GM23338 (cell line): ENCODE measurements at regions not wholly inside any gene's neighbourhood (a gene's known extent, or its start where the extent isn't known, plus 50 kb on each side); places are given as distances from the start of the nearest gene placed in this dataset.

Experiments used
- ATAC-seq: fragments of 200-7000 bp; cut with Tn5 transposase; 3 replicates; pipeline ENCODE4 v1.9.1; 2020
- DNase-seq: peaks from one replicate; pipeline ENCODE4 v3.0.0-alpha.2; 2015; ENCODE audit warnings: low spot score
- H2AFZ ChIP-seq: fragments of 200-600 bp; sonication (generic); 2 replicates; pipeline ENCODE4 v1.8.0; 2016; ENCODE audit warnings: antibody characterized with exemption, mild to moderate bottlenecking, moderate library complexity
- H3F3A ChIP-seq: fragments of 200-600 bp; sonication (generic); replicated peaks from 2 replicates; pipeline ENCODE4 v1.8.0; 2017; ENCODE audit warnings: antibody characterized with exemption, mixed run types, low read depth
- H3K27ac ChIP-seq: fragments of 200-600 bp; sonication (generic); 2 replicates; pipeline ENCODE4 v1.6.1; 2016; ENCODE audit warnings: low read depth
- H3K27me3 ChIP-seq: fragments of 200-600 bp; sonication (generic); 2 replicates; pipeline ENCODE4 v1.8.0; 2016; ENCODE audit warnings: mild to moderate bottlenecking, mixed run types, moderate library complexity; ENCODE audit not compliant: insufficient read depth
- H3K36me3 ChIP-seq: fragments of 200-600 bp; sonication (generic); 2 replicates; pipeline ENCODE4 v1.8.0; 2016; ENCODE audit warnings: mild to moderate bottlenecking; ENCODE audit not compliant: insufficient read depth
- H3K4me1 ChIP-seq: fragments of 200-600 bp; sonication (generic); 2 replicates; pipeline ENCODE4 v1.8.0; 2016; ENCODE audit warnings: mild to moderate bottlenecking, moderate library complexity; ENCODE audit not compliant: insufficient read depth
- H3K4me2 ChIP-seq: fragments of 200-600 bp; sonication (generic); 2 replicates; pipeline ENCODE4 v1.7.1; 2017; ENCODE audit warnings: mixed run types
- H3K4me3 ChIP-seq: fragments of 200-600 bp; sonication (generic); 2 replicates; pipeline ENCODE4 v1.6.1; 2016; ENCODE audit warnings: mixed run types
- H3K79me2 ChIP-seq: fragments of 200-600 bp; sonication (generic); replicated peaks from 2 replicates; pipeline ENCODE4 v1.8.0; 2017; ENCODE audit warnings: mild to moderate bottlenecking; ENCODE audit not compliant: insufficient read depth
- H3K9me2 ChIP-seq: fragments of 200-600 bp; sonication (generic); 2 replicates; pipeline ENCODE4 v1.8.0; 2017; ENCODE audit not compliant: insufficient read depth
- H4K20me1 ChIP-seq: fragments of 200-600 bp; sonication (generic); replicated peaks from 2 replicates; pipeline ENCODE4 v1.8.0; 2017; ENCODE audit warnings: mild to moderate bottlenecking; ENCODE audit not compliant: insufficient read depth
- H3K27ac Mint-ChIP-seq: 2 replicates; pipeline ENCODE4 v1.8.0; 2020; ENCODE audit warnings: inconsistent platforms, mild to moderate bottlenecking, moderate library complexity, mixed read lengths
- H3K27me3 Mint-ChIP-seq: 3 replicates; pipeline ENCODE4 v1.8.0; 2022; ENCODE audit warnings: low read depth, mild to moderate bottlenecking, moderate library complexity, mixed read lengths, inconsistent platforms; ENCODE audit not compliant: insufficient read depth, poor library complexity
- H3K36me3 Mint-ChIP-seq: 3 replicates; pipeline ENCODE4 v1.8.0; 2021; ENCODE audit warnings: low read depth, mild to moderate bottlenecking, inconsistent platforms, moderate library complexity, mixed read lengths
- H3K4me1 Mint-ChIP-seq: 3 replicates; pipeline ENCODE4 v1.8.0; 2020; ENCODE audit warnings: mild to moderate bottlenecking, inconsistent platforms, mixed read lengths
- H3K4me3 Mint-ChIP-seq: 3 replicates; pipeline ENCODE4 v1.8.0; 2021; ENCODE audit warnings: moderate library complexity, mild to moderate bottlenecking, inconsistent platforms, mixed read lengths
- H3K9me3 Mint-ChIP-seq: 3 replicates; pipeline ENCODE4 v1.8.0; 2020; ENCODE audit warnings: moderate library complexity, mild to moderate bottlenecking, inconsistent platforms, mixed read lengths
- CREB1 ChIP-seq: fragments of 250-450 bp; sonication (Bioruptor Pico); IDR thresholded peaks from 2 replicates; pipeline ENCODE4 v1.5.0; 2020; ENCODE audit warnings: low read depth, mild to moderate bottlenecking, moderate library complexity
- CTCF ChIP-seq, 2 experiments: fragments of 200-600 bp in 1 of 2; sonication (generic) in 1 of 2; conservative IDR thresholded peaks; 2 replicates each; pipeline versions ENCODE4 v1.5.1 to v1.6.1; 2016 to 2017; ENCODE audit warnings: antibody characterized with exemption in 2 of 2, low read depth in 2 of 2, mild to moderate bottlenecking in 2 of 2, moderate library complexity in 1 of 2
- EZH2 ChIP-seq: fragments of 200-600 bp; sonication (generic); IDR thresholded peaks from one replicate; pipeline ENCODE4 v1.8.0; 2017; ENCODE audit warnings: antibody characterized with exemption, mild to moderate bottlenecking, low read depth; ENCODE audit not compliant: unreplicated experiment
- EZH2phosphoT487 ChIP-seq: fragments of 200-600 bp; sonication (generic); IDR thresholded peaks from one replicate; pipeline ENCODE4 v1.8.1; 2018; ENCODE audit warnings: antibody characterized with exemption; ENCODE audit not compliant: unreplicated experiment
- POLR2AphosphoS5 ChIP-seq: IDR thresholded peaks from 2 replicates; pipeline ENCODE4 v1.6.1; 2016; ENCODE audit warnings: antibody characterized with exemption, low read depth
- REST ChIP-seq: IDR thresholded peaks from one replicate; pipeline ENCODE4 v1.6.1; 2018; ENCODE audit warnings: antibody characterized with exemption; ENCODE audit not compliant: unreplicated experiment
- ZNF114 ChIP-seq: fragments of 250-450 bp; sonication (Bioruptor Pico); IDR thresholded peaks from 2 replicates; pipeline ENCODE4 v1.5.0; 2020; ENCODE audit warnings: mild to moderate bottlenecking, moderate library complexity
- TF ChIP-seq, protein P1 (sequence below): IDR thresholded peaks from 2 replicates; pipeline ENCODE4 v1.6.1; 2016; ENCODE audit warnings: antibody characterized with exemption

DNA sequence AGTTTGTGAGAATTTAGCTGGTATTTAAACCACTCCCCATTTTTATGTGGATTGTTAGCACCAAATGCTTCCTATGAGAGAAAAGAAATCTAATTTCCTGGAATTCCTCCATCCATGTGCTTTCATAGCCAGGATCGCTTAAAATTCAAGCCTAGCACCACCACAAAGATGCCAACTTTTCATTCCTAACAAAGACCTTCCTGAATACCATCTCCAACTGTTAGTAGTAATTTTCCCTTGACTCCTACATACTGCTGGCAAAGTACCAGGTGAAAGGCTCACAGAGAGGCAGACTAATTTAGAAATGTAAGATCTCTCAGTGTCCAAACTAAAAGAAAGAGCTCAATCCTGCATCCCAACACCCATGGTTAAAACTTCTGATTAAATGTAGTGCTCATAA lies 386.3 kb downstream of the KCTD12 start:
- no peaks in the 10 kb centered on the region for H3K36me3 ChIP-seq
- Mint-ChIP-seq H3K36me3 (no peaks in the 10 kb centered on the region), H3K4me1 (peaks cover 6% of the 10 kb centered on the region; the same call in 2 of the 3 replicates), H3K27me3 (no peaks in the 10 kb centered on the region), H3K27ac (no peak overlapping the region), H3K4me3 (no peak overlapping the region), H3K9me3 (no peaks in the 10 kb centered on the region)
- TF ChIP-seq CTCF (conservative IDR thresholded peaks at IDR 0.05; ENCODE audit: low read depth in 2 of 2) (no peak), EZH2 (no peak), POLR2AphosphoS5 (no peak), ZNF114 (CRISPR knock-in tag) (no peak), CREB1 (no peak)
- TF ChIP-seq, protein P1, sequence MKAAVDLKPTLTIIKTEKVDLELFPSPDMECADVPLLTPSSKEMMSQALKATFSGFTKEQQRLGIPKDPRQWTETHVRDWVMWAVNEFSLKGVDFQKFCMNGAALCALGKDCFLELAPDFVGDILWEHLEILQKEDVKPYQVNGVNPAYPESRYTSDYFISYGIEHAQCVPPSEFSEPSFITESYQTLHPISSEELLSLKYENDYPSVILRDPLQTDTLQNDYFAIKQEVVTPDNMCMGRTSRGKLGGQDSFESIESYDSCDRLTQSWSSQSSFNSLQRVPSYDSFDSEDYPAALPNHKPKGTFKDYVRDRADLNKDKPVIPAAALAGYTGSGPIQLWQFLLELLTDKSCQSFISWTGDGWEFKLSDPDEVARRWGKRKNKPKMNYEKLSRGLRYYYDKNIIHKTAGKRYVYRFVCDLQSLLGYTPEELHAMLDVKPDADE: no peak
- no peak overlapping the region for H3K27ac ChIP-seq
- H3K9me2 ChIP-seq: no peaks in the 10 kb centered on the region; the same call in 1 of the 2 replicates
- no peaks in the 10 kb centered on the region for H3F3A ChIP-seq
- H3K4me2 ChIP-seq: no peak overlapping the region
- no peaks in the 10 kb centered on the region for H4K20me1 ChIP-seq
- no peak overlapping the region for H3K4me3 ChIP-seq
- H3K4me1 ChIP-seq: peaks cover 10% of the 10 kb centered on the region; the same call in 1 of the 2 replicates
- H3K27me3 ChIP-seq: no peaks in the 10 kb centered on the region
- H2AFZ ChIP-seq: no peak overlapping the region
- DNase-seq (no peak), ATAC-seq (no peak)
- H3K79me2 ChIP-seq: no peaks in the 10 kb centered on the region

GRCh38 chr13:76489274-76489673 lies 396.9 kb downstream of the KCTD12 start:
- Histone ChIP-seq H3K36me3 (no peaks in the 10 kb centered on the region), H3K9me2 (no peaks in the 10 kb centered on the region), H3K79me2 (no peaks in the 10 kb centered on the region), H3K27me3 (no peaks in the 10 kb centered on the region), H3K4me3 (no peak overlapping the region), H3F3A (no peaks in the 10 kb centered on the region), H3K4me1 (no peaks in the 10 kb centered on the region), H4K20me1 (no peaks in the 10 kb centered on the region), H3K27ac (no peak overlapping the region), H3K4me2 (no peak overlapping the region), H2AFZ (no peak overlapping the region)
- no peak for ATAC-seq
- no peak for DNase-seq
- Mint-ChIP-seq H3K27me3 (no peaks in the 10 kb centered on the region), H3K4me3 (no peak overlapping the region), H3K9me3 (no peaks in the 10 kb centered on the region), H3K27ac (no peak overlapping the region), H3K36me3 (no peaks in the 10 kb centered on the region), H3K4me1 (peaks cover 7% of the 10 kb centered on the region; the same call in 2 of the 3 replicates)
- no peak for TF ChIP-seq EZH2phosphoT487

GRCh38 chr13:76481738-76482137 lies 404.5 kb downstream of the KCTD12 start:
- Histone ChIP-seq H3F3A (peaks cover 5% of the 10 kb centered on the region; the same call in 1 of the 2 replicates), H3K27ac (no peak overlapping the region), H3K4me1 (no peaks in the 10 kb centered on the region), H3K27me3 (no peaks in the 10 kb centered on the region), H3K4me2 (no peak overlapping the region), H4K20me1 (no peaks in the 10 kb centered on the region), H3K36me3 (no peaks in the 10 kb centered on the region), H3K79me2 (no peaks in the 10 kb centered on the region), H3K9me2 (no peaks in the 10 kb centered on the region), H3K4me3 (no peak overlapping the region), H2AFZ (no peak overlapping the region)
- ATAC-seq (no peak), DNase-seq (no peak)
- no peaks in the 10 kb centered on the region for H3K36me3 Mint-ChIP-seq
- H3K27ac Mint-ChIP-seq: no peak overlapping the region
- H3K4me1 Mint-ChIP-seq: no peaks in the 10 kb centered on the region
- H3K9me3 Mint-ChIP-seq: no peaks in the 10 kb centered on the region; the same call in 2 of the 3 replicates
- no peak overlapping the region for H3K4me3 Mint-ChIP-seq
- no peaks in the 10 kb centered on the region for H3K27me3 Mint-ChIP-seq
- no peak for TF ChIP-seq REST
